ENCODE measurements at regions not wholly inside any gene's neighbourhood (a gene's known extent, or its start where the extent isn't known, plus 50 kb on each side); places are given as distances from the start of the nearest gene placed in this dataset.
A peak's percentile ranks its signal among the peaks of the same experiment; 100 is the strongest.

GRCh38 chr3:90016555-90016954, 909.1 kb downstream of the EPHA3 start:
- DNase-seq (ENCODE audit: low read depth), result no peak

DNA sequence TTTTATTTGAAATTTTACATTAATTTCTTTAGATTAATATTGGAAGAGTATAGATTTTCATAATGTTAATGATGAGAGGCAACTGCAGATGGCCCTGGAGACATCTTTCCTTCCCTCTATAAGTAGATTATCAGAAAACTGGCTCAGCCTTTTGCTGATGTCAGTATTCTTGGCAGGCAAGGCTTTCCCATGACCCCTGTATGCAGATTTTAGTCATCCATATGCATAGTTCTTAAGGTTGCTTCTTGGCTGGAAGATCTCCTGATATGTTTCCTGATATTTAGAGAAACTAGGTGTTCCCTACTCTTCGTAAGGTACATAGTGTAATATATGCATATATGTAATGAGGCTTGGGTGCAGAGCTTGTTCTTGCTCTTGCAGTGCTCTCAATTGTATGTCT, 911.4 kb downstream of the EPHA3 start:
- DNase-seq (ENCODE audit: low read depth), result no peak

- DNase-seq (ENCODE audit: low read depth), result no peak
These were observed 917.6 kb downstream of the EPHA3 start for GRCh38 chr3:90025019-90025418.

DNA sequence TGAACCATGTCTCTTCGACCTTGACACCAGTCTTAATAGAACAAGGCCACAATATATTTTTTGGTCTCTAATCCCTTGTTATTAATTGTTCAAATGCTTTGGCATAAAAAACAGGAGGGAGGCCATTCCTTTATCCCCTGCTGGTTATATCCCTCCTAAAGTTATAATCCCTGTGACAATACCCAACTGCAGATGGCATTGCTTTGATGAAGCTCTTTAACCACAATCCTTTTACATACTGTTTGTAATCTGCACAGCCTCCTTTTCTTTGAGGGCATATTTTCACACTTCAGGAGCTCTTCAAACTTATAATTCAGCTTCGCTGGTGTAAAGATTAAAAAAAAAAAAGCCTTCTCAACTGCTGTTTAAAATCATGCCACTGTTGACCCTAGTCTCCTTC, 919.0 kb downstream of the EPHA3 start:
- no peak for DNase-seq (ENCODE audit: low read depth)

GRCh38 chr3:90031121-90031520, 923.7 kb downstream of the EPHA3 start:
- no peak for DNase-seq (ENCODE audit: low read depth)

- DNase-seq (ENCODE audit: low read depth), result no peak
These were observed 925.7 kb downstream of the EPHA3 start for GRCh38 chr3:90032980-90033641.

DNA sequence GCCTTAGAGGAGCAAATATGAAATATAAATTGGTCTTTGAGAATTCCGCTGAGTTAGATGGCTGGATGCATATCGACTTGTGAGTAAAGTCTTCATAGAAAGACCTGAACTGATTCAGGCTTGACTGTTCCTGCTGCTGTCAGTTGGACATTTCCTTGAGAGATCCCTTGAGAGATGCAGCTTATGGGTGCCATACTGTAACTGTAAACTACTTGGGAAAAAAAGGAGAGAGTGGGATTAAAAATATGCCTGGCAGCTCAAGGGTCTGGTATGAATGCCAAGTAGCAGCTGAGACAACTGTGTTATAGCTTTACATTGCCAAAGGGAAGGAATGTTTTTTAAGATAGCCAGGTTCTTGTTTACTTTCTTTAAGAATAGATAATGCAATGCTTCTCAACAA, 926.6 kb downstream of the EPHA3 start:
- DNase-seq (ENCODE audit: low read depth), result no peak

- DNase-seq (ENCODE audit: low read depth), result no peak
These were observed 928.2 kb downstream of the EPHA3 start for GRCh38 chr3:90035643-90036042.

- no peak for DNase-seq (ENCODE audit: low read depth)
These were observed 929.6 kb downstream of the EPHA3 start for GRCh38 chr3:90036939-90037469.

DNA sequence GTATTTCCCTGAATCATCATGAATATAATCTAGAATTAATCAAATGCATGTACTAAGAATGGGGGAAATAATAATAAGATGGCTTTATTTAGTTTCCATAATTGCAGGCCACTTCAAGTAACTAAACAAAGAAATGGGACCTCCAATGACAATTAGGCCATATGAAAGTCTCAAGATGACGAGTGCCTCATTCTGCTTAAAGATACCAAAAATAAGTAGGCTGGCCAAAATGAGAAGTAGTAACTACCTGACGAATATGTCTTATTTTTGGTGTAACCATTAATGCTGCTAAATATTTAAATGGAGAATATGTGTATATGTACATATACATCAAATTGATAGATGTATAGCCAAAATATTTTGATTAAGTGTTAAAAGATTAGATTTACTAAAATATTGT, 932.6 kb downstream of the EPHA3 start:
- DNase-seq (ENCODE audit: low read depth), result no peak

GRCh38 chr3:90040554-90040953, 933.1 kb downstream of the EPHA3 start:
- DNase-seq (ENCODE audit: low read depth), result no peak

- DNase-seq (ENCODE audit: low read depth), result no peak
These were observed 934.6 kb downstream of the EPHA3 start for GRCh38 chr3:90041995-90042394.

GRCh38 chr3:90043287-90043686, 935.9 kb downstream of the EPHA3 start:
- no peak for DNase-seq (ENCODE audit: low read depth)

GRCh38 chr3:90044084-90044816, 936.8 kb downstream of the EPHA3 start:
- DNase-seq (ENCODE audit: low read depth), result no peak

GRCh38 chr3:90052425-90052950, 945.1 kb downstream of the EPHA3 start:
- no peak for DNase-seq (ENCODE audit: low read depth)

DNA sequence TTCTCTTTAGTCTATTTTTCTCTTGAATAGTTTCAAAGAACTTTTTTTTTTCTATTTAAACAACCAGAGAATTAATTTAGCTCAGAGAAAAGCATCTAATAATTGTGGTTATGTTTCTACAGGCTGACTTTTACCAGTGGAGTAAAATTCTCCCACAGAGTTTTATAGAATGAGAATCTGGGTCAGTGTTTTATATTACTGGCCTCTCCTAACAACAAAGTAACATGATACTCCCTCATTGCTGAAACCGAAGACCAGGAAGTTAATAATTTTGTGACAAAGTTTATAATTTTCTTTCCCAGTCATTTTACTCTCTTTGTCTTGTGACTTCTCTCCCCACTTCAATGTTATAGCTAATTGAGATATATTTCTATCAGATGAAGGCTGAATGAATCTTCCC, 946.9 kb downstream of the EPHA3 start:
- no peak for DNase-seq (ENCODE audit: low read depth)

GRCh38 chr3:90055666-90056065, 948.2 kb downstream of the EPHA3 start:
- no peak for DNase-seq (ENCODE audit: low read depth)

DNA sequence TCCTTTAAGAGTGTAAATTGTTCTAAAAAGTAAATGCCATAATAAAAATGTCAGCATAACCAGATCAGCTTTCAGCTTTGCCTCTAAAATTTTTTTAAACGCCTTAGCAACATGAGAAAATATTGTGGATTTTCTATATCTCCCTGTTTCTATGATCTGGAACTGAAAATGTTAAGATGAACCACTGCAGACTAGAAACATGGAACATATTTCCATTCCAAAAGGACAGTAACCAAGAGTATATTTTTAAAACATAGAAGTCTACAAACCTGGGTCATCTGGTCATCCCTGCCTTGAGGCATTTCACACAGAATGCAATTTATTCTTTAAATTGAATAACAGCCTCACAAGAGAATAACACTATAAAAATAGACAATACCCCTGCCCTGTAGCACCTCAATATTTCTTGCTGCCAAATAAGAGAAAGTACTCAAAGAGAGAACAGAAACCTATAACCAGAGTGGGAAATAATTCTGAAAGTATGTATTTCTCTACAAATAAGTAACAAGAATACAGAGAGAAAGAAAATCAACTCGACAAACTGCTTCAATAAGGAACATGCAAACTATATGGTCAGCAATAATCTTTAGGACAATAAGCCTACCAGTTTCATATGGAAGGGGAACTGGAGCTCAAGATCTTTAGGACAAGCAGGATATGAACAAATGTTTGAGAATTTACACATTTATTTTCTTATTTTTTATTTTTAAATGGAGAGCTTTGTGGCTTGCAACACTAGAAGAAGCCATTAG, 949.0 kb downstream of the EPHA3 start:
- no peak for DNase-seq (ENCODE audit: low read depth)

GRCh38 chr3:90062016-90062415, 954.6 kb downstream of the EPHA3 start:
- peak; percentile 2 for DNase-seq (ENCODE audit: low read depth)

GRCh38 chr3:90062631-90063200, 955.3 kb downstream of the EPHA3 start:
- DNase-seq (ENCODE audit: low read depth), result no peak

- DNase-seq (ENCODE audit: low read depth), result no peak
These were observed 961.4 kb downstream of the EPHA3 start for GRCh38 chr3:90068783-90069182.

DNA sequence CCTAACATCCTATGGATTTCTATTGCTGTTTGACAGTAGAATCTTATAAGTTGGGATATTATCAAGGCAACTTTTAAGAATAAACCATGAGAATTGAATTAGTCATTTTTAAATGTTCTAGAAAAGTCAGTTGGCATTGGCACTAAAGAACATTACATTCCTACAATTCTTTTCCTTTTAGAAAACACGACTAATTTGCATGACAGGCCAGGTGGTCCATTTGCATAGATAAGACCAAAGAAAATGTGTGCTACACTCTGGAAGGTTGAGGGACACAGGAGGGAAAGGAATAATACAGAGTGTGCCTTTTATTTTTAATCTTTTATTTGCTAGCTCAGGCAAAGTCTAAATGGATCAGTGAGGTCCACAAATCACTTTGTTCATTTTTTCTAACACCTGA, 962.3 kb downstream of the EPHA3 start:
- DNase-seq (ENCODE audit: low read depth), result no peak

Data from iris pigment epithelial cell (primary cell).